Urinary bladder (tissue), 3 donors: ENCODE measurements at regions not wholly inside any gene's neighbourhood (a gene's known extent, or its start where the extent isn't known, plus 50 kb on each side); places are given as distances from the start of the nearest gene placed in this dataset.
A peak's percentile ranks its signal among the peaks of the same experiment; 100 is the strongest.

Experiments used
- DNase-seq: peaks from one replicate; pipeline ENCODE4 v3.0.0-alpha.2; 2015; ENCODE audit errors: extremely low spot score
- H3K27ac ChIP-seq: one replicate; pipeline ENCODE4 v1.5.1; 2013; ENCODE audit warnings: low read depth, mild to moderate bottlenecking, moderate library complexity
- H3K36me3 ChIP-seq: one replicate; pipeline ENCODE4 v1.6.1; 2013; ENCODE audit warnings: mild to moderate bottlenecking, moderate library complexity; ENCODE audit not compliant: insufficient read depth
- H3K4me1 ChIP-seq: one replicate; pipeline ENCODE4 v1.6.1; 2013; ENCODE audit warnings: mild to moderate bottlenecking, moderate library complexity; ENCODE audit not compliant: insufficient read depth
- H3K4me3 ChIP-seq: one replicate; pipeline ENCODE4 v1.5.1; 2013; ENCODE audit warnings: low read depth, low read length
- WGBS: extraction: QIAGEN DNeasy Blood & Tissue Kit; methylation state at CpG from one replicate; pipeline ENCODE4 v1.1.7; 2013; 5-methylcytosine and 5-hydroxymethylcytosine counted together
- donor health status: healthy with polysubstance abuse.
- donor health status: healthy.

DNA sequence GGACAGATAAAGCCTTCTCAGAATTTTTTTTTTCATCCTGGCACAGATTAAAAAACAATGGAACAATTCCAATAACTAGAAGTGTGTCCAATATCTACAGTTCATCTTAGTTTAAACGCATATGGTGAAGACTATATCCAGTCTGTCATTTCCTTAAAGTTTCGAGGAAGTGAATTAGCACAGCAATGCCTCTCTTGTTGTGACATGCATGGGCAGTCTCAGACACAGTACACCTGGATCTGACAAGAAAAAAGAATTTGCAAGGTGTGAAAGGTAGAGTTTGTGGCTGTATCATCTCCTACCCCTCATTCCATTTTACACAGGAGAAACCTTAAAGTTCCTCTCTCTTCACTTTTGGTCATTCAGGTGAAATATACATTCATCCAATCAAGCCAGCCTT lies 100.6 kb upstream of the ADAMTS19 start:
- no peaks in the 10 kb centered on the region for H3K36me3 ChIP-seq
- DNase-seq, result peak; percentile 39
- H3K4me1 ChIP-seq, result peaks cover 1% of the 10 kb centered on the region
- 55% methylated on average over 2 of the region's 2 CpGs for WGBS
- H3K27ac ChIP-seq, result no peak overlapping the region
- no peak overlapping the region for H3K4me3 ChIP-seq

DNA sequence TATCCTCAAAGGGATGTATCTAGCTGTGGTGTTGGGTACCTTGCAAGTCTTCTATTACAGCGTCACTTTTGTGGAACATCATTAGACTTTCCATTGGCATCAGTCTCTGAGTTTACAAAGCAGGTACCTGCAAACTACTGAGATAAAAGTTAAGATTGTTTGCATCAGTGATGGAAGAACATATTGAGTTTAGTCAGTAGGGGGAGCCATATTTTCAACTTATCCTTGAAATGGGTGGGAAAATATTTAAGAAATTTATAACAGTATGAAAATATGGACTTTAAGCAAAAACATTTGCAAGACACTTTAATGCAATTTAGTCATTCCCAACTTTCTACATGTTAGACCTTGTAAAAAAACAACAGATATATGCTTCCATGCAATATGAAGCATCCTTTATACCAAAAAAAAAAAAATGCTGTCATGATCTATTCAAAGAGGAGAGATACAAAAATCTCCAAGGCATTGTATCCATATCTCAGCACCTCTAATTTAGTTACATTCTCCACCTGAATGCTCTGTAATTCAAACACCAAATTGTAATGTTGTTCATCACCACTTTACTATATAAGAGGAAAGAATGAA lies 98.6 kb upstream of the ADAMTS19 start:
- Histone ChIP-seq H3K4me3 (no peak overlapping the region), H3K36me3 (no peaks in the 10 kb centered on the region), H3K27ac (no peak overlapping the region), H3K4me1 (peaks cover 1% of the 10 kb centered on the region)
- WGBS, result 86% methylated on average over 1 of the region's 1 CpG
- no peak for DNase-seq

DNA sequence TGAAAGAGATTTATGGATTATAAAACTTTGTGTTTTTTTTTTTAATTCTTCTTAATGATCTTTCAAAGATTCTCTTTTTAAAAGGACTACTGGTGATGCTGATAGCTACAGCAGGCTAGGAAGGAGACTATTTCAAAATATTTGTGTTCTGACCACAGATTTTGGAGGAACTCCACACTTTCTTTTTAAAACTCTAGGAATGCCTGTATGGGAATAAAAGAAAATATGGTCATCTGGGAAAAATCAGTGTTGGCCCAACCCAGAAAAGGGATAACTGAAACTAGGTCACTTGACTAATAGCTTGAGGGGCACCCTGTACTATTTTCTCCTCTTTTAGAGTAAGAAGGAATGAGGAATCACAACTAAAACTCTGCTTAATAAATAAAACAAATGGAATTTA lies 97.6 kb upstream of the ADAMTS19 start:
- no peaks in the 10 kb centered on the region for H3K36me3 ChIP-seq
- no peak overlapping the region for H3K27ac ChIP-seq
- no peak for DNase-seq
- H3K4me3 ChIP-seq, result no peak overlapping the region
- peaks cover 1% of the 10 kb centered on the region for H3K4me1 ChIP-seq

DNA sequence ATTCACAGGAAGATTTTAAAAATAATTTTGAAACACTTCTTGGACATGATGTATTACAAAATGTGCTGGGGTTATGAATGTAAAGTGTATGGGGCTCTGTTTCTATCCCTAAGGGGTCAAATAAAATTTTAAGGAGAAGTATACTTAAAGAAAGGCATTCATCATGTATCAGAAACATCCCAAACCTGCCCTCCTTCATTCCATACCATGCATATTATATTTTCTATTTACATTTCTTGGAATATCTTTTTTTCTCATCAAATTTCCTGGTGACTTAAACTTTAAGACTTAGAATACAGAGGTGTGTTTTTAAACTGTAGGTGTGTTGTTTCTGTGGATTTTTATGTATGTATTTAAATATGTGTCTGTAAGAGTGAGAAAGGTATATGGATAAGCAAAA lies 96.1 kb upstream of the ADAMTS19 start:
- no peak for DNase-seq
- Histone ChIP-seq H3K4me1 (peaks cover 1% of the 10 kb centered on the region), H3K36me3 (no peaks in the 10 kb centered on the region), H3K4me3 (no peak overlapping the region), H3K27ac (no peak overlapping the region)

DNA sequence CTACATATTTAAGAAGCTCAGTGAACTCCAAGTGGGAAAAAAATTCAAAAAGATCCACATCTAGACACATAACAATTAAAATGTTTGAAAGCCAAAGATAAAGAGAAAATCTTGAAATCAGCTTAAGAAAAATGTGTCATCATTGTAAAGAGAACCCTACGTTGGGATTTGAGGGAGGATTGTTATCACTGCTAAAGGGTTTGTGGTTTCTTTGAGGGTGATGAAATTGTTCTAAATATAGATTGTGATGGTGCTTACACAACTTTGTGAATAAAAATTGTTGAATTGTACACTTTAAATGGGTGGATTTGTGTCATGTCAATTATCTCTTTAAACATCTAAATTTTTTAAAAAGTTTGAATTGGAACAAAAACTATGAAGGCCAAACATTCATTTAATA lies 92.2 kb upstream of the ADAMTS19 start:
- Histone ChIP-seq H3K4me1 (no peaks in the 10 kb centered on the region), H3K36me3 (no peaks in the 10 kb centered on the region), H3K27ac (no peak overlapping the region), H3K4me3 (no peak overlapping the region)
- DNase-seq, result no peak
- 27% methylated on average over 1 of the region's 1 CpG for WGBS

DNA sequence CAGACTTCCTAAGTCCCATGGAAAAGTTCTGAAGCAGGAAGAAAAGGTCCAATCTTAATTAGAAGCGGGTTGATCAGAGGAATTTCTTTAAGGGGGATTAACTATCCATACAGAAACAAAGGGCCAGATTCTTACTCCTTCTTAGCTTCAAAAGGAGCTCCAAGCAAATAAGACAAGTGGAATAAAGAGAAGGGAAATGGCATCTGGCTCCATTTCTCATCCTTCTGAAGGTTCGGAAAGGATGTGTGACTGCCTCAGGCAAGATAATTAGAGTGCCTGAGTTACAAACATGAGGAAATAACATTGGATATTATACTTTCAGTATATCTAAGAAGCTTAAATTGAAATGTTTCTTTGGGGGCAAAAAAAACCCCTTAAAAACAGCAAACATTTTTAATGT lies 88.1 kb upstream of the ADAMTS19 start:
- no peak overlapping the region for H3K27ac ChIP-seq
- H3K36me3 ChIP-seq, result no peaks in the 10 kb centered on the region
- no peaks in the 10 kb centered on the region for H3K4me1 ChIP-seq
- H3K4me3 ChIP-seq, result no peak overlapping the region
- WGBS, result 78% methylated on average over 2 of the region's 2 CpGs
- no peak for DNase-seq

DNA sequence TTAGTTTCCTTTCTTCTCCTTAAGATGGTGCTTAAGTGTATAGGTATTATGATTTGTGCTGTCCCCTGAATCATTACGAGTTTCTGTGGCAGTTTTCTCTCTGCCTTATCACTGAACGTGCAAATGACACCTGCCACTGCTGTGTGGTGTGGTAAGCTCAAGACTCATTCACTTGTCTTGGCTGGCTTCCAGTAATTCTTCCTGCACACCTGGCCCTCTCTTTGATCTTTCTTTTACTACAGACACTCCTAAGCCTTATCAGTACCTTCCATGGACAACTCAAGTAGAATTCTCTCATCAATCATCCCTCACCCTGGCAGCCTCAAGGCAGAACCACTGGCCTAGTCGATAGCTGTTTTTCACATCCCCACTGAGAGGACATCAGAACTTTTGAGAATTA lies 82.6 kb upstream of the ADAMTS19 start:
- 62% methylated on average over 3 of the region's 3 CpGs for WGBS
- no peak for DNase-seq

DNA sequence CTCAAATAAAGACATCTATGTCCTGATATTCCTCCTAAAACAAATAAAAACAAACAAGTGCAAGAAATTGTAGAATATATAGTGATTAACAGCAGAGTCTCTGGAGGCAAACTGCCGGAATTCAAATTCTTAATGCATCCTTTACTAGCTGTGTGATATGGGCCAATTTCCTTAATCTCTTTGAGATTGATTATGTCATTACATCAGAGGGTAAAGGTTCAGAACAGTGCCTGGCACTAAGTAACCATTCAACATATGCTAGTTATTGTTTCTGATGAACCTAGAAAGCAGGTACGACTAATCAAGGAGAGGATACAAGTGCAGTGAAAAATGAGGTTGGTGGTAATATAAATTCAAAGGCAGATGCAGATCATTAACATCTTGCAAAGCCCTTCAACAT lies 81.1 kb upstream of the ADAMTS19 start:
- Histone ChIP-seq H3K4me3 (no peak overlapping the region), H3K27ac (no peak overlapping the region), H3K4me1 (peaks cover 2% of the 10 kb centered on the region), H3K36me3 (no peaks in the 10 kb centered on the region)
- no peak for DNase-seq
- 95% methylated on average over 2 of the region's 2 CpGs for WGBS

More for the DNA sequence above, 82.6 kb upstream of the ADAMTS19 start:
- Histone ChIP-seq H3K27ac (no peak overlapping the region), H3K36me3 (no peaks in the 10 kb centered on the region), H3K4me1 (no peaks in the 10 kb centered on the region), H3K4me3 (no peak overlapping the region)

DNA sequence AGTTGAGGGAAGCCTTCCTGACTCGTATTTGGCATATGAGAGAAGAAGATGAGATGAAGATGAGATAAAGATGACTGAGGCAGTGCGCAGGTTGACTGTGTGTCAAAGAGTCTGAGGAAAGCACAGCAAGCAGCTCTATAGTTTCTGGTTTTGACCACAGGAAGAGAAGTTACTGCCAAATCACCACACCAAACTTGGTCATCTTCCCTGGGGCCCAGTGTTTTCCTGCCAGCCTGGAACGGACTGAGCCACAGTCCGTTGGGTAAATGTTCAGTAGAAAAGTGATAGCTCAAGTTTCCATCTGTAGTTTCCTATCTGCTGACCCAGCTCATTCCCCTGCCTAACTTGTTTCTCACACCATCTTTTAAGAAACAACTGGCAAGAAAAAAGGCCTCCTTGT lies 80.7 kb upstream of the ADAMTS19 start:
- WGBS, result 69% methylated on average over 4 of the region's 4 CpGs
- DNase-seq, result no peak
- H3K27ac ChIP-seq, result no peak overlapping the region
- H3K36me3 ChIP-seq, result no peaks in the 10 kb centered on the region
- no peak overlapping the region for H3K4me3 ChIP-seq
- peaks cover 2% of the 10 kb centered on the region for H3K4me1 ChIP-seq

DNA sequence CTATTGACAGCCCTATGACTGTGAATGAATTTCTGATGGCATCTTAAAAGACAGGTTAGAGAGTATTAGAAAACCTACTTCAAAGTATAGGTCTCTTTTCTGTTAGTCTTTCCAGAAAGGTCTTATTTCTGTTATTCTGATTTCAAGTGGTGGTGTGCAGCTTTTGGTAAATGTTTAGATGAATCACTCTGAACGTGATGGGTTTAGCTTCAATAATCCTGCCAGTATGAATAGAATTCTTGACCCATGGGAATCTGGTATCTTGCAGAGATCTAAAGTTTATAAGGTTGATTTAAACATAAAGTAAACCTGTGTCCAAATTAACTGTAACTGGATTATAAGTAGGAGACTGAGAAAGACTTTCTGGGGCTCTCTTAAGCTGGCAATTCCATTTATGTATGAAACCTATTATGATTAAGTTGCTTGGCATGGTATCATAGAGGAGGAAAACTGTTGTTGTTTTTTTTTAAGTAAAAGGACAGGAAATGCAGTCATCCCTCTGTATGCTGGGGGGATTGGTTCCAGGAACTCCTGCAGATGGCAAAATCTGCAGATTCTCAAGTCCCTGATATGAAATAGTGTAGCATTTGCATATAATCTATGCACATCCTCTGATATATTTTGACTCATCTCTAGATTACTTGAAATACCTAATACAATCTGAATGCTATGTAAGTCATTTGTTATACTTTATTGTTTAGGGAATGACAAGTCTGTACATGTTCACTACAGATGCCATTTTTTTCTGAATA lies 77.0 kb upstream of the ADAMTS19 start:
- Histone ChIP-seq H3K4me3 (no peak overlapping the region), H3K27ac (no peak overlapping the region), H3K4me1 (peaks cover 2% of the 10 kb centered on the region), H3K36me3 (no peaks in the 10 kb centered on the region)
- WGBS, result 23% methylated on average over 1 of the region's 1 CpG
- no peak for DNase-seq

DNA sequence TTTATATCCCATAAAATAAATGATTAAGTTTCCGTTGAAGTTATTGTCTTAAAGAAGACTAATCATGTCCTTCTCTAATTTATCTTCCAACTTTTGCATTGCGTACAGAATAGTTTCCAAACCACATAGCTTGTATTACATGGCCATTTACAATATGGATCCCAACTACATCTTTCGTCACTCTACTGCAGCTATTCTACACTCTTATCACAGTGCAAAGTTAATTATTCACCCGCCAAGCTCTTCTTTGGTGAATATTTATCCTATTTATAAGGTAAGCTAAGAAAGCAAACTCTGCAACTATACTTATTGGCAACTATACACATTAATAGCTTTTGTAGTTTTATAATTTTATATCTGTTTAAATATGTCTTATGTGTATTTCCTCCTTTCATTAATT lies 75.9 kb upstream of the ADAMTS19 start:
- Histone ChIP-seq H3K4me3 (no peak overlapping the region), H3K27ac (no peak overlapping the region), H3K36me3 (no peaks in the 10 kb centered on the region), H3K4me1 (peaks cover 2% of the 10 kb centered on the region)
- WGBS, result 81% methylated on average over 4 of the region's 4 CpGs
- no peak for DNase-seq

DNA sequence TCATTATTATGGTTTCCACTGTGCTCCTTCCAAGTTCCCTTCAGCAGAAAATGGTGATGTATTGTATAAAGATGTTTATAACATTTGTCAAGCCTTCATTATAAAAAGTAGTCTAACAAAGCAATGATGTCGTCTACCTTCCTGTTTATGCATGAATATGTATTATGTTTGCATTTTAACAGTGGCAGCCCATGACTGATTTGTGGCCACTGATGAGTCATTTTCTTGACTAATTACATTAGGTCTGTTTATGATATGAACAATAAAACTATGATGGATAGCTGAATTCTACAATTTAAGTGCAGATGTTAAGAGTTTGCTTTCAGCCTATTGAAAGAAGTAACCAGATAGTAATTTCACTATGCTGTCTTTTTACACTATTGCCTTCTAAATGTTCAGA lies 75.4 kb upstream of the ADAMTS19 start:
- H3K4me3 ChIP-seq, result no peak overlapping the region
- 76% methylated on average over 1 of the region's 1 CpG for WGBS
- H3K36me3 ChIP-seq, result no peaks in the 10 kb centered on the region
- no peak overlapping the region for H3K27ac ChIP-seq
- H3K4me1 ChIP-seq, result peaks cover 2% of the 10 kb centered on the region
- DNase-seq, result no peak

DNA sequence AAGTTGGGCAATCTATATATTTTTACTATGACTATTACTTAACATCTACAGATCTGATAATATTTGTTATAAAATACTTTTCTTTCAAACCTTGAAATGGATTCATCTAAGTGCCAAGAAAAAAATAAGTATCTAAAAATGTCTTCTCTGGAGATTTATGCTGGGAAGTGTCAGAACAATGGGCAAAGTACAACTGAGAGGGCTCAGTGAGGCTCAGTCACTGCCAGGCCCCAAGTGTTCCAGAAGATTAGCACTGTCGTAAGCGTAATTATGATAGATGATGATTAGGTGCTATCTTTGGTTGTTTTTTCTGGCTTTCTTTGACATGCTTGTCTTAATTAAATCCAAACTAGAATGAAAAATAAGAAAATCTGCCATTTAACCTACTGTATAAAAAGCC lies 72.2 kb upstream of the ADAMTS19 start:
- DNase-seq, result no peak
- Histone ChIP-seq H3K27ac (no peak overlapping the region), H3K36me3 (no peaks in the 10 kb centered on the region), H3K4me1 (peaks cover 2% of the 10 kb centered on the region), H3K4me3 (no peak overlapping the region)
- WGBS, result 79% methylated on average over 2 of the region's 2 CpGs

DNA sequence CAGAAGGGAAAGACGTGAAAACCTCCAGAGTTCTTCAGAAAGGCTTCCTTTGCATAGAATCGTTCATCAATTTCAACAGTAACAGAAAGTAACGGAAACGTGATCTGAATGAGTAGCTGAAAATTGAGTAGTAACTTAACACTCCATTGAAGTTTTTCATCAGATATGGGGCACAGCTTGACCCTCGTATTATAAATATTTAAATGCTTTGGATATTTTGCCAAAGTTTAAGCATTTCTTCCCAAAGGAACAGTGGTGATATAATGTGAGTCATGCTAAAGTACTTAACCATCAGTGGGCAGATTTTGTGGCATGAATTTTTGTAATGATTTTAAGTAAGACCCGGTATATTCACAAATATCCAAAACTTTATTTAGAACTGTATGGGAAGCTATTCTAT lies 67.4 kb upstream of the ADAMTS19 start:
- H3K36me3 ChIP-seq, result no peaks in the 10 kb centered on the region
- H3K27ac ChIP-seq, result no peak overlapping the region
- 72% methylated on average over 6 of the region's 6 CpGs for WGBS
- no peaks in the 10 kb centered on the region for H3K4me1 ChIP-seq
- no peak overlapping the region for H3K4me3 ChIP-seq
- no peak for DNase-seq

DNA sequence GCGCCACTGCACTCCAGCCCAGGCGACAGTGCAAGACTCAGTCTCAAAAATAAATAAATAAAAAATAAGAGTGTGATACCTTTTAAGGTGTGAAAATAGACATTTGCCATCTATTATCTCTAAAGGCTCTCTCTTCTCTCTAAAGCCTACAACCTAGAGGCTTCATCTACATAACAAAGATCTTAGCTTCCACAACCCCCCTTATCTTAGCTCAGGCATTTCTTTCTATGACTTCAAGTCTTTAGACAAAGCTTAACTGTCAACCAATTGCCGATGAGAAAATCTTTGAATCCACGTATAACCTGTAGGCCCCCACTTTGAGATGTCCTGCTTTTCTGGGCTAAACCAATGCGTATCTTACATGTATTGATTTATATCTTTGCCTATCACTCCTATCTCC lies 64.9 kb upstream of the ADAMTS19 start:
- DNase-seq, result no peak
- Histone ChIP-seq H3K4me3 (no peak overlapping the region), H3K4me1 (no peaks in the 10 kb centered on the region), H3K36me3 (no peaks in the 10 kb centered on the region), H3K27ac (no peak overlapping the region)
- WGBS, result 98% methylated on average over 5 of the region's 5 CpGs
